Stimulated activated CD4-positive, alpha-beta T cell treated with anti-CD3 and anti-CD28 coated beads, Interleukin-2, amount 100 ng/mL, for 24 hours (primary cell): ENCODE measurements at regions not wholly inside any gene's neighbourhood (a gene's known extent, or its start where the extent isn't known, plus 50 kb on each side); places are given as distances from the start of the nearest gene placed in this dataset.
"Not testable (repeated sequence)": the region's sequence is repeated elsewhere in the genome, so short reads cannot be mapped to it uniquely, and the experiment has no call there.

Source experiments
- DNase-seq, 2 donors: peaks; one replicate each; pipeline ENCODE4 v3.0.0-alpha.2; 2020

- DNase-seq: no peak
These were observed 356.0 kb upstream of the DPP6 start for GRCh38 chr7:153696242-153696641.

- no peak for DNase-seq
These were observed 354.2 kb upstream of the DPP6 start for GRCh38 chr7:153698046-153698445.

- no peak for DNase-seq
These were observed 350.5 kb upstream of the DPP6 start for GRCh38 chr7:153701678-153702077.

GRCh38 chr7:153723892-153724291, 328.3 kb upstream of the DPP6 start:
- not testable (repeated sequence) for DNase-seq

GRCh38 chr7:153731504-153731903, 320.7 kb upstream of the DPP6 start:
- DNase-seq: not testable (repeated sequence)

GRCh38 chr7:153743434-153743833, 308.8 kb upstream of the DPP6 start:
- not testable (repeated sequence) for DNase-seq

- DNase-seq: not testable (repeated sequence)
These were observed 304.2 kb upstream of the DPP6 start for GRCh38 chr7:153747969-153748368.

GRCh38 chr7:153748885-153749284, 303.3 kb upstream of the DPP6 start:
- not testable (repeated sequence) for DNase-seq

- DNase-seq: not testable (repeated sequence)
These were observed 286.3 kb upstream of the DPP6 start for GRCh38 chr7:153765869-153766268.

- not testable (repeated sequence) for DNase-seq
These were observed 285.3 kb upstream of the DPP6 start for GRCh38 chr7:153766926-153767325.

- DNase-seq: no peak
These were observed 279.2 kb upstream of the DPP6 start for GRCh38 chr7:153772966-153773365.

- DNase-seq: not testable (repeated sequence)
These were observed 275.3 kb upstream of the DPP6 start for GRCh38 chr7:153776940-153777339.

- DNase-seq: not testable (repeated sequence)
These were observed 254.8 kb upstream of the DPP6 start for GRCh38 chr7:153797363-153797762.

GRCh38 chr7:153808117-153808516, 244.1 kb upstream of the DPP6 start:
- DNase-seq: no peak

GRCh38 chr7:153829525-153829924, 222.7 kb upstream of the DPP6 start:
- DNase-seq: no peak

- DNase-seq: no peak
These were observed 220.0 kb upstream of the DPP6 start for GRCh38 chr7:153832160-153832559.

- DNase-seq: no peak
These were observed 217.1 kb upstream of the DPP6 start for GRCh38 chr7:153835103-153835502.

GRCh38 chr7:153835712-153836265, 216.4 kb upstream of the DPP6 start:
- DNase-seq: no peak

- no peak for DNase-seq
These were observed 213.6 kb upstream of the DPP6 start for GRCh38 chr7:153838591-153838990.

GRCh38 chr7:153840861-153841260, 211.3 kb upstream of the DPP6 start:
- no peak for DNase-seq

- DNase-seq: no peak
These were observed 204.4 kb upstream of the DPP6 start for GRCh38 chr7:153847828-153848227.

GRCh38 chr7:153852261-153852660, 199.9 kb upstream of the DPP6 start:
- DNase-seq: no peak

GRCh38 chr7:153858355-153858754, 193.8 kb upstream of the DPP6 start:
- DNase-seq: no peak

GRCh38 chr7:153859239-153859638, 193.0 kb upstream of the DPP6 start:
- no peak for DNase-seq
